GM12865 (cell line): ENCODE measurements at regions not wholly inside any gene's neighbourhood (a gene's known extent, or its start where the extent isn't known, plus 50 kb on each side); places are given as distances from the start of the nearest gene placed in this dataset.
"Not testable (repeated sequence)": the region's sequence is repeated elsewhere in the genome, so short reads cannot be mapped to it uniquely, and the experiment has no call there.

Source experiments
- DNase-seq: peaks from one replicate; pipeline ENCODE4 v3.0.0; 2010; ENCODE audit warnings: low read depth
- H3K4me3 ChIP-seq: 2 replicates; pipeline ENCODE4 v1.5.1; 2011; ENCODE audit warnings: mild to moderate bottlenecking, low read depth, low read length, control low read depth
- CTCF ChIP-seq: IDR thresholded peaks from 2 replicates; pipeline ENCODE4 v1.5.1; 2011; ENCODE audit warnings: low read length, control low read depth, low read depth, inconsistent platforms; ENCODE audit not compliant: insufficient read depth; ENCODE audit errors: missing control alignments

GRCh38 chr21:28018213-28018612 is 974.5 kb downstream of the LTN1 start:
- H3K4me3 ChIP-seq: no peak overlapping the region
- no peak for DNase-seq
- no peak for TF ChIP-seq CTCF

GRCh38 chr21:28016571-28016970 is 976.1 kb downstream of the LTN1 start:
- TF ChIP-seq CTCF: no peak
- H3K4me3 ChIP-seq: no peak overlapping the region
- DNase-seq: no peak

- DNase-seq, H3K4me3 ChIP-seq: not testable (repeated sequence)
Observed at GRCh38 chr21:28013123-28013522, 979.6 kb downstream of the LTN1 start.

GRCh38 chr21:28011970-28012369 is 980.7 kb downstream of the LTN1 start:
- not testable (repeated sequence) for H3K4me3 ChIP-seq, DNase-seq

- not testable (repeated sequence) for DNase-seq, H3K4me3 ChIP-seq
Observed at GRCh38 chr21:28008245-28008644, 984.4 kb downstream of the LTN1 start.

- DNase-seq, H3K4me3 ChIP-seq: not testable (repeated sequence)
Observed at GRCh38 chr21:28003627-28004026, 989.0 kb downstream of the LTN1 start.

- H3K4me3 ChIP-seq, DNase-seq: not testable (repeated sequence)
Observed at GRCh38 chr21:27996906-27997305, 995.8 kb downstream of the LTN1 start.

GRCh38 chr21:27984663-27985325 is 1007.9 kb downstream of the LTN1 start:
- DNase-seq, H3K4me3 ChIP-seq: not testable (repeated sequence)

- DNase-seq: not testable (repeated sequence)
Observed at GRCh38 chr21:27979446-27979845, 1012.6 kb upstream of the ADAMTS5 start.

GRCh38 chr21:27975514-27975913 is 1008.6 kb upstream of the ADAMTS5 start:
- no peak for TF ChIP-seq CTCF
- no peak for DNase-seq
- no peak overlapping the region for H3K4me3 ChIP-seq

More at GRCh38 chr21:27979446-27979845, 1012.6 kb upstream of the ADAMTS5 start:
- H3K4me3 ChIP-seq: not testable (repeated sequence)

GRCh38 chr21:27974152-27974551 is 1007.3 kb upstream of the ADAMTS5 start:
- DNase-seq: not testable (repeated sequence)

GRCh38 chr21:27968240-27968639 is 1001.4 kb upstream of the ADAMTS5 start:
- not testable (repeated sequence) for DNase-seq

More at GRCh38 chr21:27974152-27974551, 1007.3 kb upstream of the ADAMTS5 start:
- not testable (repeated sequence) for H3K4me3 ChIP-seq

More at GRCh38 chr21:27968240-27968639, 1001.4 kb upstream of the ADAMTS5 start:
- not testable (repeated sequence) for H3K4me3 ChIP-seq
